NCI-H2107 treated with DMSO at 0.1 percent for 48 hours (cell line): ENCODE measurements at regions not wholly inside any gene's neighbourhood (a gene's known extent, or its start where the extent isn't known, plus 50 kb on each side); places are given as distances from the start of the nearest gene placed in this dataset.
"Not testable (repeated sequence)": the region's sequence is repeated elsewhere in the genome, so short reads cannot be mapped to it uniquely, and the experiment has no call there.

ENCODE experiments used
- DNase-seq: peaks from one replicate; lab custom pipeline; 2025; ENCODE audit not compliant: unreplicated experiment; lab: John Stamatoyannopoulos, UW

- no peak for DNase-seq
These were observed 140.9 kb downstream of the MZT1 start for GRCh38 chr13:72586518-72586917.

GRCh38 chr13:72585254-72585653 is 142.2 kb downstream of the MZT1 start:
- no peak for DNase-seq

GRCh38 chr13:72571191-72571590 is 156.2 kb downstream of the MZT1 start:
- DNase-seq: no peak

- DNase-seq: no peak
These were observed 157.4 kb downstream of the MZT1 start for GRCh38 chr13:72570019-72570418.

- DNase-seq: no peak
These were observed 159.9 kb downstream of the MZT1 start for GRCh38 chr13:72567566-72567965.

GRCh38 chr13:72566526-72566925 is 160.9 kb downstream of the MZT1 start:
- DNase-seq: no peak

- DNase-seq: peak; percentile 22
These were observed 161.5 kb downstream of the MZT1 start for GRCh38 chr13:72565893-72566292.

GRCh38 chr13:72562686-72563085 is 164.7 kb downstream of the MZT1 start:
- no peak for DNase-seq

- DNase-seq: no peak
These were observed 165.6 kb downstream of the MZT1 start for GRCh38 chr13:72561791-72562190.

- DNase-seq: no peak
These were observed 167.7 kb downstream of the MZT1 start for GRCh38 chr13:72559716-72560115.

GRCh38 chr13:72556945-72557344 is 170.5 kb downstream of the MZT1 start:
- no peak for DNase-seq

GRCh38 chr13:72555601-72556000 is 171.8 kb downstream of the MZT1 start:
- DNase-seq: no peak

GRCh38 chr13:72552731-72553130 is 174.7 kb downstream of the MZT1 start:
- no peak for DNase-seq

GRCh38 chr13:72545895-72546294 is 181.5 kb downstream of the MZT1 start:
- not testable (repeated sequence) for DNase-seq

GRCh38 chr13:72545030-72545719 is 182.3 kb downstream of the MZT1 start:
- DNase-seq: no peak

- no peak for DNase-seq
These were observed 183.4 kb downstream of the MZT1 start for GRCh38 chr13:72544042-72544441.

GRCh38 chr13:72542241-72542640 is 185.2 kb downstream of the MZT1 start:
- DNase-seq: no peak

GRCh38 chr13:72541674-72542073 is 185.8 kb downstream of the MZT1 start:
- no peak for DNase-seq

GRCh38 chr13:72540881-72541280 is 186.5 kb downstream of the MZT1 start:
- DNase-seq: no peak

- no peak for DNase-seq
These were observed 187.5 kb downstream of the MZT1 start for GRCh38 chr13:72539925-72540324.

- no peak for DNase-seq
These were observed 189.6 kb downstream of the MZT1 start for GRCh38 chr13:72537782-72538181.

- no peak for DNase-seq
These were observed 190.0 kb downstream of the MZT1 start for GRCh38 chr13:72537395-72537780.

- no peak for DNase-seq
These were observed 190.6 kb downstream of the MZT1 start for GRCh38 chr13:72536714-72537394.
